CD4-positive, alpha-beta T cell (primary cell): ENCODE measurements at regions not wholly inside any gene's neighbourhood (a gene's known extent, or its start where the extent isn't known, plus 50 kb on each side); places are given as distances from the start of the nearest gene placed in this dataset.

Experiments
- ATAC-seq: fragments of 200-7000 bp; cut with Tn5 transposase; one replicate; pipeline ENCODE4 v1.10.0; 2022; ENCODE audit warnings: mild to moderate bottlenecking; ENCODE audit not compliant: poor library complexity
- CTCF ChIA-PET: fragments of 350-600 bp; sonication (Branson Sonifier 250); formaldehyde crosslinking; loops from one replicate; lab custom pipeline; 2021; ENCODE audit warnings: antibody characterized with exemption, inconsistent platforms; lab: Charles Lee
- POLR2A ChIA-PET: fragments of 350-600 bp; sonication (Branson Sonifier 250); formaldehyde crosslinking; loops from one replicate; lab custom pipeline; 2021; ENCODE audit warnings: antibody characterized with exemption, inconsistent platforms; lab: Charles Lee
- DNase-seq, 14 experiments: peaks; one replicate each; pipeline ENCODE4 v3.0.0-alpha.2; 2013 to 2020; ENCODE audit warnings: mixed read lengths in 2 of 14
- H3K27ac ChIP-seq, 2 donors: one replicate each; pipeline versions ENCODE4 v1.5.1 to v1.7.0; 2013; ENCODE audit warnings: low read length in 2 of 2, low read depth in 1 of 2, mild to moderate bottlenecking in 1 of 2
- H3K27me3 ChIP-seq, 2 experiments: 1 replicate in 1 of 2; 2 replicates in 1 of 2; pipeline versions ENCODE4 v1.6.1 to v1.7.0; 2013; ENCODE audit warnings: low read length in 2 of 2, control low read depth in 1 of 2, mild to moderate bottlenecking in 1 of 2, moderate library complexity in 1 of 2; ENCODE audit not compliant: insufficient read depth in 2 of 2, control insufficient read depth in 1 of 2
- H3K36me3 ChIP-seq: one replicate; pipeline ENCODE4 v1.6.1; 2013; ENCODE audit warnings: low read length, control low read depth; ENCODE audit not compliant: insufficient read depth
- H3K4me1 ChIP-seq: one replicate; pipeline ENCODE4 v1.6.1; 2013; ENCODE audit warnings: low read length, control low read depth; ENCODE audit not compliant: insufficient read depth
- H3K4me3 ChIP-seq: one replicate; pipeline ENCODE4 v1.5.1; 2013; ENCODE audit warnings: mild to moderate bottlenecking, low read length, moderate library complexity
- H3K9me3 ChIP-seq, 2 experiments: 1 replicate in 1 of 2; 2 replicates in 1 of 2; pipeline versions ENCODE4 v1.6.1 to v1.7.0; 2013; ENCODE audit warnings: low read length in 2 of 2, mild to moderate bottlenecking in 2 of 2, control low read depth in 1 of 2, moderate library complexity in 1 of 2; ENCODE audit not compliant: control insufficient read depth in 1 of 2, insufficient read depth in 1 of 2
- H3K27ac Mint-ChIP-seq: one replicate; pipeline ENCODE4 v1.8.0; 2020; ENCODE audit warnings: mixed read lengths
- H3K27me3 Mint-ChIP-seq: one replicate; pipeline ENCODE4 v1.8.0; 2021; ENCODE audit warnings: mixed read lengths
- H3K36me3 Mint-ChIP-seq: one replicate; pipeline ENCODE4 v1.8.0; 2021; ENCODE audit warnings: low read depth, mixed read lengths
- H3K4me1 Mint-ChIP-seq: one replicate; pipeline ENCODE4 v1.8.0; 2021; ENCODE audit warnings: low read depth, mixed read lengths
- H3K4me3 Mint-ChIP-seq: one replicate; pipeline ENCODE4 v1.8.0; 2020; ENCODE audit warnings: mild to moderate bottlenecking, mixed read lengths
- H3K9me3 Mint-ChIP-seq: one replicate; pipeline ENCODE4 v1.8.0; 2020; ENCODE audit warnings: mixed read lengths
- intact Hi-C, 2 experiments: fragments of 100-400 bp; cut with DNase I in 1 of 2; cut with micrococcal nuclease in 1 of 2; formaldehyde crosslinking; loops; one replicate each; pipeline versions ENCODE4 v1.15.1 to v1.9.0; 2023 to 2025; cut with DNase I, micrococcal nuclease
- TF ChIP-seq, protein P1 (sequence below): fragments of 200-600 bp; IDR thresholded peaks from one replicate; pipeline ENCODE4 v1.8.0; 2022; ENCODE audit warnings: antibody characterized with exemption, mild to moderate bottlenecking

DNA sequence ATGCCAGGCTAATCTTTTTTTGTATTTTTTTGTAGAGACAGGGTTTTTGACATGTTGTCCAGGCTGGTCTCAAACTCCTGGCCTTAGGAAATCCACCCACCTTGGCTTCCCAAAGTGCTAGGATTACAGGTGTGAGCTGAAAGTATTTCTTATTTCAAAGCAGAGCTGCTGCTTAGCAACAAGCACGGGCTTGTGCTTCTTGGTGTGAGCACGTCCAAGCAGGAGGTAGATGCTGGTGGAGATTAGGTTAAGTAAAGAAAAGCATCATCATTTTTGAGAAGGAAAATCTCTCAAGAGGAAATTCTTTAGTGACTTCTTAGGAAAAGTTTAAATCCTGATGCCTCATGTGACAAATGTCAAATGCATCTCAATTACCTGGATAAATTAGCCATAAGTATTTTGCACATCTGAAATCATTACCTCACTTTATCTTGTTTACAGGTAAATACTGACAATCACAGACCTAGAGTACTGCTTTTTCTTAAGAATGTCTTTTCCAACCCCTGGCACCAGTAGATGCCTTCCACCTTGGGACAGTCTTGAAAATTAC is 431.8 kb upstream of the FZD8 start:
- Mint-ChIP-seq H3K27me3 (no peaks in the 10 kb centered on the region), H3K4me3 (no peak overlapping the region), H3K4me1 (no peaks in the 10 kb centered on the region), H3K36me3 (no peaks in the 10 kb centered on the region), H3K9me3 (peaks cover 2% of the 10 kb centered on the region), H3K27ac (no peak overlapping the region)
- Histone ChIP-seq H3K4me1 (no peaks in the 10 kb centered on the region), H3K27ac (no peak overlapping the region), H3K27me3 (no peaks in the 10 kb centered on the region), H3K36me3 (no peaks in the 10 kb centered on the region), H3K4me3 (no peak overlapping the region), H3K9me3 (no peaks in the 10 kb centered on the region)
- DNase-seq, result no peak
- TF ChIP-seq, protein P1, sequence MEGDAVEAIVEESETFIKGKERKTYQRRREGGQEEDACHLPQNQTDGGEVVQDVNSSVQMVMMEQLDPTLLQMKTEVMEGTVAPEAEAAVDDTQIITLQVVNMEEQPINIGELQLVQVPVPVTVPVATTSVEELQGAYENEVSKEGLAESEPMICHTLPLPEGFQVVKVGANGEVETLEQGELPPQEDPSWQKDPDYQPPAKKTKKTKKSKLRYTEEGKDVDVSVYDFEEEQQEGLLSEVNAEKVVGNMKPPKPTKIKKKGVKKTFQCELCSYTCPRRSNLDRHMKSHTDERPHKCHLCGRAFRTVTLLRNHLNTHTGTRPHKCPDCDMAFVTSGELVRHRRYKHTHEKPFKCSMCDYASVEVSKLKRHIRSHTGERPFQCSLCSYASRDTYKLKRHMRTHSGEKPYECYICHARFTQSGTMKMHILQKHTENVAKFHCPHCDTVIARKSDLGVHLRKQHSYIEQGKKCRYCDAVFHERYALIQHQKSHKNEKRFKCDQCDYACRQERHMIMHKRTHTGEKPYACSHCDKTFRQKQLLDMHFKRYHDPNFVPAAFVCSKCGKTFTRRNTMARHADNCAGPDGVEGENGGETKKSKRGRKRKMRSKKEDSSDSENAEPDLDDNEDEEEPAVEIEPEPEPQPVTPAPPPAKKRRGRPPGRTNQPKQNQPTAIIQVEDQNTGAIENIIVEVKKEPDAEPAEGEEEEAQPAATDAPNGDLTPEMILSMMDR, result no peak
- ATAC-seq, result no peak
- ChIA-PET POLR2A (no interaction called here), CTCF (no interaction called here)
- intact Hi-C loops, result no loop called here

- Mint-ChIP-seq H3K4me3 (no peak overlapping the region), H3K36me3 (no peaks in the 10 kb centered on the region), H3K4me1 (no peaks in the 10 kb centered on the region), H3K27me3 (no peaks in the 10 kb centered on the region), H3K27ac (no peak overlapping the region), H3K9me3 (peaks cover 7% of the 10 kb centered on the region)
- Histone ChIP-seq H3K36me3 (no peaks in the 10 kb centered on the region), H3K4me1 (no peaks in the 10 kb centered on the region), H3K27me3 (no peaks in the 10 kb centered on the region), H3K4me3 (no peak overlapping the region), H3K9me3 (peaks cover 8 to 18% of the 10 kb centered on the region in 2 experiments), H3K27ac (no peak overlapping the region)
- DNase-seq (no peak), ATAC-seq (no peak)
- intact Hi-C loops, result no loop called here
- TF ChIP-seq, protein P1, result no peak
- CTCF ChIA-PET, result no interaction called here
- POLR2A ChIA-PET, result no interaction called here
Observed at GRCh38 chr10:36068542-36068941, 426.4 kb upstream of the FZD8 start.

DNA sequence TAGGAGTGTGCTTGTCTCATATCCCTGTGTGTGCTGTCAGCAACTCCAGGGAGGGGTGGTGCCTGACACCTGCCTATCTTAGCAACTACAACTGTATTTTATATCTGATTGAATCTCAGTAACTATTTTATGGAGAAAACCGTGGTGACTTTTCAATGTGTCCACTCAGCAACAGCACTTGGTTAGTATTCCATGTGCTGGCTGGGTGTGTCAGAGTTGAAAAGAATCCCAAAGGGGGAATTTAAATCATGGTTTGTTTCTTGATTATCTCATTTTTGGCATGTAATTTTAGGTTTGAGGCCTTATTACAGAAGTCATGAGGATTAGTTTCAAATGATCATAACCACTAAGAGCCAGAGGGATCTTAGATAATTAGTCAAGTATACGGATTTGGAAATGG is 425.7 kb upstream of the FZD8 start:
- H3K27ac ChIP-seq, result no peak overlapping the region
- H3K27me3 ChIP-seq, result no peaks in the 10 kb centered on the region
- H3K27ac Mint-ChIP-seq, result no peak overlapping the region
- TF ChIP-seq, protein P1, result no peak
- H3K4me3 ChIP-seq, result no peak overlapping the region
- intact Hi-C loops, result no loop called here
- ChIA-PET CTCF (no interaction called here), POLR2A (no interaction called here)
- peaks cover 7% of the 10 kb centered on the region for H3K9me3 Mint-ChIP-seq
- ATAC-seq (no peak), DNase-seq (no peak)
- H3K9me3 ChIP-seq, result peaks cover 8 to 18% of the 10 kb centered on the region in 2 experiments
- no peaks in the 10 kb centered on the region for H3K36me3 Mint-ChIP-seq
- no peaks in the 10 kb centered on the region for H3K4me1 Mint-ChIP-seq
- no peaks in the 10 kb centered on the region for H3K36me3 ChIP-seq
- H3K27me3 Mint-ChIP-seq, result no peaks in the 10 kb centered on the region
- no peak overlapping the region for H3K4me3 Mint-ChIP-seq
- no peaks in the 10 kb centered on the region for H3K4me1 ChIP-seq
